Dermis blood vessel endothelial cell (primary cell): ENCODE measurements at regions not wholly inside any gene's neighbourhood (a gene's known extent, or its start where the extent isn't known, plus 50 kb on each side); places are given as distances from the start of the nearest gene placed in this dataset.
"Not testable (repeated sequence)": the region's sequence is repeated elsewhere in the genome, so short reads cannot be mapped to it uniquely, and the experiment has no call there.

Experiments
- DNase-seq: peaks from one replicate; pipeline ENCODE4 v3.0.0; 2010

DNA sequence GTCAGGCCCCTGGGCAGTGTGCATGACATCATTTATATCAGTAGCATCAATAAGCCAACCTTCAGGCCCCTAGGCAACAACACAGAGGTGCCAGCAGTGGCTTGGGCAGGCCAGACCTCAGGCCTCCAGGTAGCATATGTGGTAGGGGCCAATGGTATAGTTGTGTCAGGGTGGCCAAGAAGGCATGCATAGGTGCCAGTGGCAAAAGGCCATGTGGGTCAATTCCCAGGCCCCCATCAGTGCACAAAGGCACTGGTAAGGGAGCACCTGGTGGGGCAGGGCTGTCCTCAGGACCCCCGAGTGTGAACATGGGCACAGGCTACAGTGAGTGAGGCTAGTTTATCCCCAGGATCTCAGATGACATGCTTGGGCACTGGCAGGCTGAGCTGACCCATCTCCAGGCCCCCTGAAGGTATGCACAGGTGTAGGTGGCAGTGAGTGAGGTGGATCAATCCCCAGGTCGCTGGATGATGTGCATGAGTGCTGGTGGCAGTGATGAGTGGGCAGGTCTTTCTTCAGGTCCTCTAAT is 244.1 kb upstream of the ZNF385D start:
- DNase-seq: no peak

DNA sequence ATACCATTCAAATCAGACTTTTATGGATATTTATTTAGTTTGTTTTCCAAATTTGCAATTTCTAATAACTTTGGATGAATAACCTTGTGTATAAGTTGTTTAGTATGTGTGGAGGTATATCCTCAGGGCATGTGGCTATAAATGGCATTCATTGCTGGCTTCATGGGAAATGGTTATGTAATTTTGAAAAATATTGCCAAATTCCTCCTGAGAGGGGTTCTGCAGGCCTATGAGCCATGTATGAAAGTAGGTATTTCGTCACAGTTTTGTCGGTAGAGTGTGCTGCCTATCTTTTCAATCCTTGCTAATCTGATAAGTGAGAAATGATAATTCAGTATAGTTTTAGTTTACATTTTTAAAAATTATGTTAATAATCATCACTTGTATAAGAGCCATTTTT is 256.4 kb upstream of the ZNF385D start:
- DNase-seq: no peak

- DNase-seq: no peak
Measured at GRCh38 chr3:22010997-22011396, 260.0 kb upstream of the ZNF385D start.

DNA sequence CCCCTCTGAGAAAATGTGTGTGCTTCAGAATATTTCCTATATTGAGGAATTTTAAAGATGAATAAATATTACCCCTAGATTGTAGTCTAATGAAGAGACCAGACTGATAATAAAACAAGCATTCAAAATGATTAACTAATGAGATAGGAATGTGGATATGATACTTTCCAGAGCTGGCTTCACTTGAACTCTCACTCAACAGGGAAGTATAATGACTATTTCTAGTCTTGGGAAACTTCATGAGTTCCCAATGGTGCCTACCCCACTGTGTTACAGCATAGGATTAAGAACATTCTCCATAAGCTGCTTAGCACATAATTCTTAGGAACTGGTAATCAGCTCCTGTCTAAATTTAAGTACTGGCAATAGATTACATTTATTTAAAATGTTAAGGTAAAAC is 261.5 kb upstream of the ZNF385D start:
- DNase-seq: no peak

DNA sequence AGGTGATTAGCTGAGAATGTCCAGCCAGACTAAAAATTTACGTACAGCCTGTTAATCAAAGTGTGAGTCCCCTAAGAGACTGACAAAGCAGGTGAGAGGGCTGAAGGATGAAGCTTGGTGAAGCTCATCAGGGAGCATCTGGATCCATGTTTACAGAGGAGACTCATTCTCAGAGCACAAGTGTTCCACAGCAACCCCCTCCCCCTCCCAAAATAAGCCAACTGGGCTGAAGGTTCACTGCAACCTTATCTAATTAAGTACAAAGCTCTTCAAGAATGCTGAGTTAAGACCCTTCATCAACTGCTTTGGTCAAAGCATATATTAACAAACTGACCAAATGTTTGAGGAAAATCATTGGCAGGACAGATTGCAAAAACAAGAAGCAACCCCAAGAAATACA is 262.6 kb upstream of the ZNF385D start:
- no peak for DNase-seq

DNA sequence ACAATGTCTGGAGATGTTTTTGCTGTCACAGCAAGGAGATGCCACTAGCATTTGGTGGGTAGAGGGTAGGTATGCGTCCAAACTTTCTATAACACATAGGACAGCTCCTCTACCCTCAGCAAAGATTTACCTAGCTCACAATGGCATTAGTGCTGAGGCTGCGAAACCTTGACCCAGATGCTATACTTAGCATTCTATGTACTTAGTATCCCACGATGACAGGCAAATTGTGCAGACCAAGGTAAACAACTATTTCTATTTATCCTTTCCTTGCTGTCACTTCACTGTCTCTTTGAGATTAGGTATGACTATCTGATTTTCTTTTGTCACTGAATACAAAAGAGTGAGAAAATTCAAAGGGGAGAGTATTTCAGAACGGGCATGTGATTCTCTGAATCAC is 265.2 kb upstream of the ZNF385D start:
- no peak for DNase-seq

DNA sequence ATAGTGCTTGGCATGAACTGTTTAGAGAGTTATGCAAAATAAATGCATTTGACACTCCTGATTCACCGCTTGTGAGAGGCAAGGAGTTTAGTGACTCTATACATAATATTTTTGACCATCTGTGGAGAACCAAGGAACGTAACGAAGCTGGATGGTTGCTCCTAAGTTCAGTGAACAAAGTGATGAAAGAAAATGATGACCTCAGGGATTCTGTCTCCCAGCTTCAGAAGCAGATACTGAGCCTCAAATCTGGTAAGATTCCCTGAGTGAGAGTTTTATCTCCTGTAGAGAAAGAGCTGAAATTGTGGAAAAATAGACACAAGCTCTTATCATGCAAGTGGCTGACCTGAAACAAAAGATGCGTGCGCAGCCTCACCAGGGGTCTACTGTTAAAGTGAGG is 273.6 kb upstream of the ZNF385D start:
- DNase-seq: not testable (repeated sequence)

GRCh38 chr3:22029480-22029879 is 278.5 kb upstream of the ZNF385D start:
- DNase-seq: no peak

GRCh38 chr3:22039161-22039560 is 288.2 kb upstream of the ZNF385D start:
- no peak for DNase-seq

DNA sequence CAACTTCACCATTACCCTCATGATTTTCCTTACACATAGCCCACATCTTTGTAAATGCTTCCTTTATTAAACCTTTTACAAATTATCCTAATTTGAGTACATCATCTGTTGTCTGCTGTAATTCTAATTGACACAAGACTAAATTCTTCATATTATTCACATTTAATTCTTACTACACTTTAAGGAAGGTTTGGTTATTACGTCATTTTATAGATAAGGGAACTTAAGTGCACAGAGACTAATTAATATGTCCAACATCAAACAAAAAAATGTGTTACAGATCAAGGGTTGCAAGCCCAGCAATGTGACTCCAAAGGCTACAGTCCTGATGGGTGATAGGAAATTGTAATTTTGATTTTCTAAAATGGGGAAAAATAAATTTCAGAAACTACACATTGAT is 289.1 kb upstream of the ZNF385D start:
- DNase-seq: no peak

DNA sequence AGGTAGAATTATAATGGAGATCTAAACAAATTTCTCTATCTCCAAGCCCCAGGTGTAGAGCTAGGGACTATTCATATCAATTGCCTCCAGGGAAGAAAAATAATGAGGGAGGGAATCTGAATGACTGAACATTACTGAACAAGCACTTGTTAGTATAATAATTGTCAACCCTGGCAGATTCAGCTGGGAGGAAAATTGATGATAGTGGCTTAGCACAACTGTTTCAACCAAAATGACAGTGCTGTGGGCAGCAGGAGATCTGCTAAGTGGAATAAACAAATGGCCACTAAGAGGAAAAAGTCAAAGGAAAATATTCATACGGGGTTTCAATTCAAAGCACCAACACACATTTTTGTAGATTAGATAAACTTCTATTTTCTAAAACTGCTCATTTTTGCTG is 294.9 kb upstream of the ZNF385D start:
- DNase-seq: no peak

- DNase-seq: no peak
Measured at GRCh38 chr3:22063500-22063899, 312.5 kb upstream of the ZNF385D start.

DNA sequence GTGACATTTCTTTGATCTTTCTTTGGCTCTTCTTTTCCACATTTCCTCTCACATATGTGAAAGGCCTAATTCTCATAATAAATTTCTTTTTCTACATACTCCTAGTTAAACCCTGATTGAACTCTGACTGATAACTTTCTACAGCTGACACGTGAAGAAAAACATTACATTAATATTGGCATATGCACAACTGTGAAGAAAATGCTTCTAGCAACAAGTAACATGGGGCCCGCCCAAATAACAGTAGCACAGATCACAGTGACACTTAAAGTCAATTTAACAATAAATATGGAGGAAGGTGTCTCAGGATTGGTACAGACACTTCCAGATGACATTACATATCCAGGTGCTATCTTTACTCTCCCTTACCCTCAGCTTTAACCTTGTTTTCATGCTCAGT is 317.6 kb upstream of the ZNF385D start:
- no peak for DNase-seq

GRCh38 chr3:22088204-22088603 is 337.2 kb upstream of the ZNF385D start:
- DNase-seq: no peak

DNA sequence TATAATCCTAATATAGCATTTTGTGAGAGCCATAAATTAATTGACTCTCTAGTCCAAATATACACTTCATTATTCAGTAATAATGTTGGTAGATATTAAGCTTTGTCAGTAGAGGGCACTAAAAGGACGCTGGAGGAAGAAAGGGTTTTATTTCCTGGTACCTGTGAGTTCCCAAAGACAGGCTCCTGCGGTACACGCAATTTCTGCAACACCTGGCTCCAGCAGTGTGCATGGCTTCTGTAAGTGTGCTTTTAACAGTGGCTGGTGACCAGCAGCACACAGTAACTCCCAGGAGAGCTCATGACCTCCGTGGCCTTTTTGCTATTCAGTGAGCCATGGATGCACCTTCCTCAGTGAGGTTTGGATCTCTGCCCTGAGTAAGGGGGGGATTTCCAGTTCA is 338.3 kb upstream of the ZNF385D start:
- peak; percentile 10 for DNase-seq

DNA sequence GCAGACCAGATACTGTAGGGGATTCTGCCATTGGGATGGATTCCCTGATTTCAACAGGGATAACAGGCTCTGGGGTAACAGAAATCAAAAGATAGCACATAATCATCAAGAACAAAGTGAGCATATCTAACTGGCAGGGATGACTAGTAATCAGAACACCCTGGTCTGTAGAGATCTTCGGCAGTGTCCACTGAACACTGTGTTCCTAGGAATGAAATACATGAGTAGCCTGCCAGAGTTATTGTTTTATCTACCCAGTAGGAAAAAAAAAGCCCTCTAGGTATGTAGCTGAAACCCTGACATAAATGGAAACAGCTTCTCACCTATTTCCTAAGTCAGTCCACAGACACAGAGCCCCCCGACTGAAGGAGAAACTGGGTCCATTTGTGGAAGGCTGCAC is 340.3 kb upstream of the ZNF385D start:
- no peak for DNase-seq

DNA sequence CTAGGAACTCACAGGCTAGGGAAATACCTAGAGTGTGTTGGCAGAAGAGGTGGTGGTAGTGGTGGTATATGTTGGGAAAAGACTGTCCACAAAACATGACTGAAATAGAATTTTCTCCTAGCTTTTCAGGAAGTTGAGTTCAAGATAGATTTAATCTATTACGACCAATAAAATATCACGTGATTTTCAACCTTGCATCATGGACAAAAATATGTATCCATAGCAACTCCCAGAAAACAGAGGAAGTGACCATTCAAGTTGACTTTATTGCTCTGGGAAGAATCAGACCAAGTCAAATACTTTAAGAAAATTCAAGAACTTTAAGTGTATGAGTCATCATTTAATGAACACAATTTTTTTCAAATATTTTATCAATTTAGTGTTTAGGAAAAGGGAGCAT is 347.0 kb upstream of the ZNF385D start:
- DNase-seq: no peak

GRCh38 chr3:22101351-22101750 is 350.3 kb upstream of the ZNF385D start:
- DNase-seq: no peak

DNA sequence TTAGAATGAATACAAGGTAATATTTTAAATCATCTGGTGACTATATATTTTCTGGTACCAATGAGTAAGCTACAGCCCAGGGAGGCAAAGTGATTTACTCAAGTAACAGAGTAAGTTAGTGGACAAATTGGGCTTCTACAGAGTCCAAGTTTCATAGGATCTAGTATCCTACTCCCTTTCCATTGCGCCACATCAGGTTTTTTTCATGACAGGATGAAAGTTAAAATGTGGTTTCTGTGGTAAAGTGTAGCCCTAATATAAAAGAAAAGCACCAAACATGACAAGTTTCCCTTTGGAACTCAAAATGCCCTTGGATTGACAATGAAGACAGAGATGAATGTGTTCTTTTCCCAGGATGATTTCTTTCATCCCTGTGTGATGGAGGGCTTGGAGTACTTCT is 350.8 kb upstream of the ZNF385D start:
- DNase-seq: no peak

DNA sequence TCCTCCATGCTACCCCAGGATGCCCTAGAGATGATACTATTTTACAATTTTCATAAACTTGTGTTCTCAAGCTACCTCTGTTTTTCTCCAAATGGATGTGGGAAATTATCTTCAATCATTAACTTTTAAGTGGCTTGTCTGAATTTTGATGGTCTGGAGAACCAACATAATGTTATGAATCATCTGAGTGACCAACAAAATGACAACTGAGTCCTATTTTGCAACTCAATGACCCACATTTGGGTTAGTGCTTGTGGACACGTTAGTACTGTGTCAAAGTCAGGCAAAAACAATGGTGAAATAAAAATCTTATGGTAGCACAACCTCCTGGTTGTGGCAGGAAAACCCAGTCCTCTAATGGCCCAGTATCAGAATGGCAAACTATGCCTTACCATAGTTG is 352.4 kb upstream of the ZNF385D start:
- no peak for DNase-seq

DNA sequence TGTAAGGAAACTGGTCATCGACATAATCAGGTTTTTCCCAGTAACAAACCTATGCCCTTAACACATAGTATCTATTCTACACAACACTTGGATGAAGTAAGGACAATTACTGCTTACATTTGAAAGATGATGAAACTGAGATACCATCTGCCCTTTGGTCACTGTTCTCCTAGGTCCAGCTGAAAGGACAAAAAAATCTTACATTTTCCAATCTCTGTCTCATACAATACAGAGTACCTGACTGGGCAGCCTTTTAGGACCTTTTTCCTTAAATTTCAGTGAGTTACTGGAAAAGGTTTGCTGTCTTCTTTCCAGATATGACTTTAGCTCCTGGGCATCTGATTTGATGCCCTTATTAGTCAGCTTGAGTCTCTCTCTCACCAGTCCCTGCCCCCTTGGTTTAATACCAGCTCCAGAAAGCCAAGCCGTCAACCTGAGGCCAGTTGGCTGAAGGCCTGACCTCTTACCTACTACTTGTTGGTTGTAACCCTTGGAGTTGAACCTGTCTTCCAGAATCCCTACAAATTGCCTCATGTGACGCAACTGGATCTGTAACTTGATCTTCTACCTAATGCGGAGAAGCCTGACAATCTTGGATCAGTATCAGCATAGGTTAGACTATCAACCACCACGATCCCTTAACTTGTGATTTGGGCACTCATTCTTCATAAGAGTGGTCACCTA is 355.3 kb upstream of the ZNF385D start:
- DNase-seq: no peak

DNA sequence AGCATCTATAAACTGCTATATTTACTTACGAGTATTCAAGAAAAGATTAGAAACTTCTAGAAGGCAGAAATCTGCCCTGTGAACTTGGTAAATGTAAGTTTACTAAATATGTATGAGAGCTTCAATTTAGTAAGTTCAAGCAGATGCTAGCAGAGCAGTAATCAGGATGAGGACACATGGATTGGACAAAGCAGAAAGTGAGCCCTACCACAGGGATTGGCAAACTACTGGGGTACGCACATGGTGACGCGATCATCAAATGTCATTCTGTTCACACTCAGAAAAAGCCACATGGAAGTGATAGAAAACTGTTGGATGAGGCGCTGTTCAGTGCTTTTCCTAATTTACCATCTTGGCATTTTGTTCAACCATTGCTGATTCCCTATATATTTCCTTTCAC is 360.2 kb upstream of the ZNF385D start:
- DNase-seq: no peak

GRCh38 chr3:22113453-22113852 is 362.4 kb upstream of the ZNF385D start:
- DNase-seq: no peak

GRCh38 chr3:22115581-22115980 is 364.6 kb upstream of the ZNF385D start:
- no peak for DNase-seq

DNA sequence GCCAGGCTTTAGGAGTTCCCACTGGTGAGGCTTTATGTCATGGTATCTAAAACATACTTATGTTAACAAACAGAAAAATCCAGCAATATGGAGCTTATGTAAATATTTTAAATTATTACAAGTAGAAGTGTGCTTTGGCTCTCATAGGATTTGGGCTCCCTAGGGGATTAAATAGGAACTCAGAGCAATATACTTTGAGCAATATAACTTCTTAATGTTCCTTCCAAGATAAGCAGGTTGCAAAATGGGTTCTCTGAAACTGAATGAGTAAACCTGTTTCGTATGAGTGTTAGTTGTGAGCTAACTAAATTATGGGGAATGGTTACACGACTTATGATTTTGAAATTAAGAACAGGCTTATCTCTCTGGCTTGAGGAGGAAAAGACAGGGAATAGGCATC is 366.1 kb upstream of the ZNF385D start:
- no peak for DNase-seq
